ENCODE measurements at regions not wholly inside any gene's neighbourhood (a gene's known extent, or its start where the extent isn't known, plus 50 kb on each side); places are given as distances from the start of the nearest gene placed in this dataset.

- no peak for TF ChIP-seq ZFP1 (CRISPR knock-in tag; IDR thresholded peaks at IDR 0.05)
- TF ChIP-seq TFDP2 (CRISPR knock-in tag; IDR thresholded peaks at IDR 0.05): no peak
- TF ChIP-seq EHMT2 (IDR thresholded peaks at IDR 0.05; ENCODE audit: borderline replicate concordance, low read depth, low read length): no peak
These were observed 387.5 kb upstream of the GOT2 start for GRCh38 chr16:59121411-59122261.

Data from HepG2 (cell line).